AG04449 (cell line): ENCODE measurements at regions not wholly inside any gene's neighbourhood (a gene's known extent, or its start where the extent isn't known, plus 50 kb on each side); places are given as distances from the start of the nearest gene placed in this dataset.

Experiments used
- CTCF ChIA-PET: fragments of 350-600 bp; formaldehyde crosslinking; extraction: SDS; loops from one replicate; lab custom pipeline; 2021; ENCODE audit warnings: antibody characterized with exemption; lab: Yijun Ruan, JAX
- POLR2A ChIA-PET: fragments of 400-600, 350-600 bp; formaldehyde crosslinking; extraction: SDS; loops from one replicate; lab custom pipeline; 2020; ENCODE audit warnings: antibody characterized with exemption, inconsistent platforms; lab: Yijun Ruan, JAX
- DNase-seq: peaks from one replicate; pipeline ENCODE4 v3.0.0-alpha.2; 2010; ENCODE audit warnings: low read depth, low spot score
- H3K4me3 ChIP-seq: 2 replicates; pipeline ENCODE4 v1.5.1; 2011; ENCODE audit warnings: low read depth, mild to moderate bottlenecking, control low read depth, low read length
- TF ChIP-seq, protein P1 (sequence below): IDR thresholded peaks from one replicate; pipeline ENCODE4 v1.5.1; 2011; ENCODE audit warnings: mild to moderate bottlenecking, moderate library complexity, low read length, control low read depth, inconsistent platforms; ENCODE audit not compliant: insufficient read depth; ENCODE audit errors: missing control alignments

DNA sequence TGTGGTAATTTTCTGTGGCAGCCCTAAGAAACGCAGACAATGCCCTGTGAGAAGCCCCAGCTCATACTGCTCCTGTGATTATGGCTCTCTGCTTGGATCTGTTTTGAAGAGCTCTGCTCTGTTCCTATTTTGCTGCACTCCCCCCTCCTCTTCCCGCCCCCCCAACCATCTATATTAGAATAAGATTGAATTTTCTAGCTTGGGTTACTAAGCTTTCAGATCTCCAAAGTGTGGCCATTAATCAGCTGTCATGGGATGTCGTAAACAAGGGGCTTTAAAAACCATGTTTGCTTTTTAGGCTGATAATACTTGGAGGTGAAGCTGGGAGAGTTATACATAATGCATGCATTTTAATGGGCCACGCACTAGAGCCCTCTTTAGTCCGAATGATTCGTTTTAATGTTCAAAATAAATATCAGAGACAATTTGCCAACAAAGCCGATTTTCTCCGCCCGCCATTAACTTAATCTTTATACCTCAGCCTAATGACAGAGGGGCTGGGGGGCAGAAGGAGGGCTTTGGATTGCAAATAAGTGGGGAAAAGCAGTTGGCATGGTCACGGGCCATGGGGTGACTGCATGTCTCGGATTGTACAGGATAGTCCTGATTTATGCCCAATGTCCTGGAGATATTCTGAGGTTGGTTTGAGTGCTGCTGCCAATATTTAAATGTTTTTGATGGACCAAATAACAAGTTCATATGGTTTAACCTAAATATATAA lies 165.5 kb downstream of the RPS24 start:
- H3K4me3 ChIP-seq: no peak overlapping the region
- CTCF ChIA-PET: interaction anchor here (1.0 to 2.0 kb wide), 4 partner anchors 11 to 458 kb away, joined by 3 to 10 read pairs (median 3); no protein-coding TSS in a partner anchor
- no peak for DNase-seq
- POLR2A ChIA-PET: no interaction called here
- TF ChIP-seq, protein P1, sequence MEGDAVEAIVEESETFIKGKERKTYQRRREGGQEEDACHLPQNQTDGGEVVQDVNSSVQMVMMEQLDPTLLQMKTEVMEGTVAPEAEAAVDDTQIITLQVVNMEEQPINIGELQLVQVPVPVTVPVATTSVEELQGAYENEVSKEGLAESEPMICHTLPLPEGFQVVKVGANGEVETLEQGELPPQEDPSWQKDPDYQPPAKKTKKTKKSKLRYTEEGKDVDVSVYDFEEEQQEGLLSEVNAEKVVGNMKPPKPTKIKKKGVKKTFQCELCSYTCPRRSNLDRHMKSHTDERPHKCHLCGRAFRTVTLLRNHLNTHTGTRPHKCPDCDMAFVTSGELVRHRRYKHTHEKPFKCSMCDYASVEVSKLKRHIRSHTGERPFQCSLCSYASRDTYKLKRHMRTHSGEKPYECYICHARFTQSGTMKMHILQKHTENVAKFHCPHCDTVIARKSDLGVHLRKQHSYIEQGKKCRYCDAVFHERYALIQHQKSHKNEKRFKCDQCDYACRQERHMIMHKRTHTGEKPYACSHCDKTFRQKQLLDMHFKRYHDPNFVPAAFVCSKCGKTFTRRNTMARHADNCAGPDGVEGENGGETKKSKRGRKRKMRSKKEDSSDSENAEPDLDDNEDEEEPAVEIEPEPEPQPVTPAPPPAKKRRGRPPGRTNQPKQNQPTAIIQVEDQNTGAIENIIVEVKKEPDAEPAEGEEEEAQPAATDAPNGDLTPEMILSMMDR: no peak

GRCh38 chr10:78199759-78200158 lies 166.1 kb downstream of the RPS24 start:
- no peak overlapping the region for H3K4me3 ChIP-seq
- CTCF ChIA-PET: interaction anchor here (1.0 to 2.0 kb wide), 3 partner anchors 10 to 458 kb away, joined by 3 to 10 read pairs (median 3); no protein-coding TSS in a partner anchor
- TF ChIP-seq, protein P1: no peak
- no peak for DNase-seq
- POLR2A ChIA-PET: no interaction called here

DNA sequence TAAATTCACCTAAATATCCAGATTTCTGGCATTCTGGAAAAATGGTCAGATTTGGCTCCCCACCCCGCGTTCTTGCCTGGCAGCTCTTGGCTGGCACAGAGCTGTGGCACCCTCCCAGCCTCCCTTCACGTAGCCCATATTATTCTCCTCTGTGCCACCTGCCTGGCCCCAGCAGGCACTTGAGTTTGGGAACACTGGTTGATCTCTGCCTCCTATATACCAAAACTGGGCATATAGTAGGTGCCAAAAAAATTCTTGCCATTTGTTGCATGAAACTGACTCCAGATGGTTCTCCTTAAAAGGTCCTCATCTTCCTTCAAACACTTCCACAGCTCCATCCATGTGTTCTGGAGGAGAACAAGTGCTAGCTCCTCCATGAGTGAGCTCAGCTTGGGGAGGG lies 167.0 kb downstream of the RPS24 start:
- TF ChIP-seq, protein P1: no peak
- POLR2A ChIA-PET: no interaction called here
- DNase-seq: no peak
- CTCF ChIA-PET: no interaction called here
- H3K4me3 ChIP-seq: no peak overlapping the region

GRCh38 chr10:78202386-78202785 lies 168.7 kb downstream of the RPS24 start:
- H3K4me3 ChIP-seq: no peak overlapping the region
- no peak for DNase-seq
- ChIA-PET POLR2A (no interaction called here), CTCF (interaction anchor here (0.9 to 2.8 kb wide), 3 partner anchors 16 to 993 kb away, joined by 4 to 9 read pairs (median 6); no protein-coding TSS in a partner anchor)
- TF ChIP-seq, protein P1: no peak

GRCh38 chr10:78203915-78204818 lies 170.5 kb downstream of the RPS24 start:
- no peak overlapping the region for H3K4me3 ChIP-seq
- CTCF ChIA-PET: interaction anchor here (0.7 to 2.8 kb wide), 3 partner anchors 155 to 753 kb away, joined by 3 to 9 read pairs (median 3); no protein-coding TSS in a partner anchor
- TF ChIP-seq, protein P1: no peak
- DNase-seq: no peak
- POLR2A ChIA-PET: no interaction called here

DNA sequence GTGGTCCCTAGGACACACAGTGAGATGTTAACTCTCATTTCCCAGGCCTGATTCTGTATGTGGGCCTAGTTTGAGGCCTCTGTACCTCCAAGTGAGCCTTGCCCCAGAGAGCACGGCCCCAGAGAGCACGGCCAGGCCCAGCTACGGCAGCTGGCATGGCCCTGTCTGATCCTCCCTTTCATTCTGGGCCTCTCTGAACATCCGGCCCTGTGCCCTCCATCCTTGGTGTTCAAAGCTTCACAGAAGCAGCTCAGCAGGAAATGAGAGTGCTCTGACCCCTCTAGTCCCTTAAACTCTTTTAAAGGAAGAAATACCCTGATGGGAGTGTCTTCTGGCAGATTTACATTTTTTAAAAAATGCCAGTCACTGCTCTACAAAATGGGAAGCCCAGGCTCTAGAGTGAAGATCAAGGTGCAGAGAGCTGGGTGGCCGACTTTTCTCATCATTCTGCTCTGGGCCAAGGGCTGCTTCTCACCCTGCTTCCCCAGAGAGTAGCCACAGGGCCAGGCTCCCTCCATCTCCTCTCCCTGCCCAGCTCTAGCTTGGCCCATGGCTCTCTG lies 171.9 kb downstream of the RPS24 start:
- no peak overlapping the region for H3K4me3 ChIP-seq
- ChIA-PET CTCF (interaction anchor here (1.0 to 3.3 kb wide), 2 partner anchors 11 to 159 kb away, joined by 3 to 18 read pairs; no protein-coding TSS in a partner anchor), POLR2A (no interaction called here)
- DNase-seq: no peak
- TF ChIP-seq, protein P1: no peak
